ENCODE measurements at regions not wholly inside any gene's neighbourhood (a gene's known extent, or its start where the extent isn't known, plus 50 kb on each side); places are given as distances from the start of the nearest gene placed in this dataset.

- Histone ChIP-seq H3K4me3 (no peak overlapping the region), H3K27me3 (ENCODE audit: low read depth) (no peaks in the 10 kb centered on the region), H3K4me1 (no peaks in the 10 kb centered on the region), H3K27ac (replicated peaks) (no peak overlapping the region), H3K9me3 (replicated peaks) (no peaks in the 10 kb centered on the region), H3K36me3 (no peaks in the 10 kb centered on the region)
- no peak for TF ChIP-seq CTCF (IDR thresholded peaks at IDR 0.05; ENCODE audit: borderline replicate concordance)
- no peak for DNase-seq
- intact Hi-C loops (cut with micrococcal nuclease), result no loop called here
These were observed 582.7 kb downstream of the SLC6A15 start for GRCh38 chr12:84329938-84330337.

GRCh38 chr12:84315926-84316325 lies 596.7 kb downstream of the SLC6A15 start:
- no peak for DNase-seq
- Histone ChIP-seq H3K9me3 (replicated peaks) (peaks cover 11% of the 10 kb centered on the region), H3K27me3 (ENCODE audit: low read depth) (no peaks in the 10 kb centered on the region), H3K27ac (replicated peaks) (no peak overlapping the region), H3K4me3 (no peak overlapping the region), H3K36me3 (no peaks in the 10 kb centered on the region), H3K4me1 (no peaks in the 10 kb centered on the region)
- intact Hi-C loops (cut with micrococcal nuclease), result no loop called here
- TF ChIP-seq CTCF (IDR thresholded peaks at IDR 0.05; ENCODE audit: borderline replicate concordance), result no peak

- H3K27ac ChIP-seq (replicated peaks), result no peak overlapping the region
- DNase-seq, result no peak
- H3K4me1 ChIP-seq, result no peaks in the 10 kb centered on the region
- no peaks in the 10 kb centered on the region for H3K9me3 ChIP-seq (replicated peaks)
- no peaks in the 10 kb centered on the region for H3K27me3 ChIP-seq (ENCODE audit: low read depth)
- intact Hi-C loops (cut with micrococcal nuclease), result no loop called here
- no peak for TF ChIP-seq CTCF (IDR thresholded peaks at IDR 0.05; ENCODE audit: borderline replicate concordance)
- H3K4me3 ChIP-seq, result no peak overlapping the region
- H3K36me3 ChIP-seq, result no peaks in the 10 kb centered on the region
These were observed 599.3 kb downstream of the SLC6A15 start for GRCh38 chr12:84313323-84313675.

- intact Hi-C loops (cut with micrococcal nuclease), result no loop called here
- no peak for TF ChIP-seq CTCF (IDR thresholded peaks at IDR 0.05; ENCODE audit: borderline replicate concordance)
- Histone ChIP-seq H3K9me3 (replicated peaks) (no peaks in the 10 kb centered on the region), H3K4me1 (no peaks in the 10 kb centered on the region), H3K4me3 (no peak overlapping the region), H3K27me3 (ENCODE audit: low read depth) (no peaks in the 10 kb centered on the region), H3K36me3 (no peaks in the 10 kb centered on the region), H3K27ac (replicated peaks) (no peak overlapping the region)
- DNase-seq, result no peak
These were observed 604.4 kb downstream of the SLC6A15 start for GRCh38 chr12:84308211-84308610.

- no peaks in the 10 kb centered on the region for H3K9me3 ChIP-seq (replicated peaks)
- no peak for DNase-seq
- intact Hi-C loops (cut with micrococcal nuclease), result no loop called here
- H3K27ac ChIP-seq (replicated peaks), result no peak overlapping the region
- no peaks in the 10 kb centered on the region for H3K4me1 ChIP-seq
- H3K36me3 ChIP-seq, result no peaks in the 10 kb centered on the region
- H3K27me3 ChIP-seq (ENCODE audit: low read depth), result no peaks in the 10 kb centered on the region
- TF ChIP-seq CTCF (IDR thresholded peaks at IDR 0.05; ENCODE audit: borderline replicate concordance), result no peak
- H3K4me3 ChIP-seq, result no peak overlapping the region
These were observed 607.5 kb downstream of the SLC6A15 start for GRCh38 chr12:84305144-84305543.

- no peak for TF ChIP-seq CTCF (IDR thresholded peaks at IDR 0.05; ENCODE audit: borderline replicate concordance)
- intact Hi-C loops (cut with micrococcal nuclease), result no loop called here
These were observed 618.4 kb downstream of the SLC6A15 start for GRCh38 chr12:84294246-84294645.

More at GRCh38 chr12:84294246-84294645, 618.4 kb downstream of the SLC6A15 start:
- H3K36me3 ChIP-seq, result no peaks in the 10 kb centered on the region
- H3K9me3 ChIP-seq (replicated peaks), result peaks cover 29% of the 10 kb centered on the region
- no peak overlapping the region for H3K27ac ChIP-seq (replicated peaks)
- no peaks in the 10 kb centered on the region for H3K27me3 ChIP-seq (ENCODE audit: low read depth)
- H3K4me1 ChIP-seq, result no peaks in the 10 kb centered on the region
- no peak for DNase-seq
- no peak overlapping the region for H3K4me3 ChIP-seq
